GM18951 (cell line): ENCODE measurements at regions not wholly inside any gene's neighbourhood (a gene's known extent, or its start where the extent isn't known, plus 50 kb on each side); places are given as distances from the start of the nearest gene placed in this dataset.
"Not testable (repeated sequence)": the region's sequence is repeated elsewhere in the genome, so short reads cannot be mapped to it uniquely, and the experiment has no call there.

Source experiments
- POLR2A ChIP-seq: IDR thresholded peaks from 4 replicates; pipeline ENCODE4 v1.6.1; 2011; ENCODE audit warnings: mild to moderate bottlenecking; ENCODE audit not compliant: insufficient read length, insufficient read depth; ENCODE audit errors: extremely low read depth
- in situ Hi-C: fragments of 300-500 bp; cut with MboI; formaldehyde crosslinking; loops from one replicate; pipeline ENCODE4 v1.12.0; 2022; ENCODE audit warnings: low sequenced_read_pairs, mixed read lengths, inconsistent platforms; ENCODE audit not compliant: unreplicated experiment

DNA sequence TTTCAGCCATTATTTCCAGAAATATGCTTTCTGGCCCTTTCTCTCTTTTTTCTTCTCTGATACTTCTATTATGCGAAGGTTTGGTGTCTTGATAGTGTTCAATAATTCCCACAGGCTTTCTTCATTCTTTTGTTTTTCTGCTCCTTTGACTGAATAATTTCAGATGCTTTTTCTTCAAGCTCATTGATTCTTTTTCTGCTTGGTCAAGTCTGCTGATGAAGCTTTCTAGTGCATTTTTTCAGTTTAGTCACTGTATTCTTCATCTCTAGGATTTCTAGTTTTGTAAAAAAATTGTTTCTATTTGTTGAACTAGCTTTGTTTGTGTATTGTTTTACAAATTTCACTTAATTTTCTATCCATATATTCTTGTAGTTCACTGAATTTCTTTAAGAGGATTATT is 304.0 kb upstream of the TARS1 start:
- in situ Hi-C loops: no loop called here
- no peak for TF ChIP-seq POLR2A

DNA sequence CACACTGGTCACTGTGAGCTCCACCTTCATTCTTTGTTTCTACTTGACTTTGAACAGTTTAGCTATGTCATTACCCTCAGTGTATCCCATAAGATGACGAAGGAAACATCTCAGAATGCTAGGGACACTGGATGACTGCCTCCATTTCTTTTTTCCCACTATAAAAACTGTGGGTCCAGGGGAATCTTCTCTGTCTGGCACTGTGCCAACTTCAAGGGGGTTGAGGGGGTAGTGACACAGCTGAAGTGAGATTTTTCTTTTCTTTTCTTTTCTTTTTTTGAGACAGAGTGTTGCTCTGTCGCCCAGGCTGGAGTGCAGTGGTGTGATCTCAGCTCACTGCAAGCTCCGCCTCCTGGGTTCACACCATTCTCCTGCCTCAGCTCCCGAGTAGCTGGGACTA is 302.6 kb upstream of the TARS1 start:
- in situ Hi-C loops: not testable (repeated sequence)

DNA sequence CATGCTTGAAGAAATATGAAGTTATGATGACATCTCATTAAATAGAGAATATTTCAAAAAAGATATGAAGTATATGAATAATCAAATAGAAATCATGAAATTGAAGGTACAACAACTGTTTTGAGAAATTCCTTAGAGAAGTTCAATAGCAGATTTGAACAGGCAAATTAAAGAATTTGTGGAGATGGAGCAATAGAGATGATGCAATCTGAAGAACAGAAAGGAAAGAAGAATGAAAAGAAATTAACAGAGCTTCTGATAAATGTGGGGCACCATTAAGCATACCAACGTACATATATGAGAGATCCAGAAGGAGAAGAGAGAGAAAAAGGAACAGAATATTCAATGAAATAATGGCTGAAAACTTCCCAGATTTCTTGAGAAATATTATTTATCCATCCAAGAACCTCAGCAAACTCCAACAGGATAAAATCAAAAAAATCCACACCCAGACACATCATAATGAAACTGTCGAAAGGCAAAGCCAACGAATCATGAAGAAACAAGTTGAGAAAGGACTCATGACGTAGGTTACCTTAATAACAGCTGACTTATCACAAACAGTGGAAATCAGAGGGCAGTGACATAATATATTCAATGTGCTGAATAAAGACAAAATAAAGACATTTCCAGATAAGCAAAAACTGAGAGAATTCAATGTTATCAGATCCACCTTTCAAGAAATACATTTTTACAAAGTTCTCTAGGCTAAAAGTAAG is 297.2 kb upstream of the TARS1 start:
- TF ChIP-seq POLR2A: no peak
- in situ Hi-C loops: no loop called here

DNA sequence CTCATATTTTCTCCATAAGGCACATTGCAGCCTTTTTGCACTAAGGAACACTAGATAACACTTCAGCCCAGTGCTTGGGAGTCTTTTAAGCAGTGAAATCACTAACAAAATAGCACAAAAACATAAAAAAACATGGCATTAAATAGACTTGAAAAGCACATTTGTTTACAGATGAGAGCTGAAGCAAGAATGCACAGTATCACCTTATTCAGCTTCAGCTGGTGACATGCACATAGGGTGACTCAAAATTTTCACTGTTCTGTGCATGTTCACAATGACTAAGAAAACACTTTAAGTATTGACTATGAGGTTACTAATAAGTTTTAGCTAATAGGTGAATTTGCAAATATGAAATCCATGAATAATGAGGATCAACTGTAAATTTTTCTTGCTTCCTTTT is 293.9 kb upstream of the TARS1 start:
- no peak for TF ChIP-seq POLR2A
- in situ Hi-C loops: no loop called here

DNA sequence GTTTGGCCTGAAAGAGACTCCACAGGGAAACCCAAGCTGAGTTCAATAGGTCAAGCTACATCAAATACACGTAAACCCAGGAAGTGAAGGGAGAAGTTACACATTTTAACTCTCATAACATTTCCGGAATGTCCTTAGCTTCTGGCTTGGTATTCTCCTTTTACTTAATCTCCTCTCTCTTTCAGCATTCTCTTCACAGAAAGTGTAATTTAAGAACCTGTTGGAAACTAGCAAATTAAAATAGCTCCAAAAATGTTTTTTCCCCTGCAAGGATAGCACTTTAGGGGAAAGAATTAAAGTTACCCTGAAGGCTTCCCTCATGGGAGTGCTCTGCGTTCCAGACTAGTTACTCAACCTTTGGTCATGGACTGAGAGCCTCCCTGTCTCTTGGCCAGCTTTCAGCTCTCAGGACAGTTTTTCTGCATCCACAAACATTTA is 292.7 kb upstream of the TARS1 start:
- TF ChIP-seq POLR2A: no peak
- in situ Hi-C loops: no loop called here

DNA sequence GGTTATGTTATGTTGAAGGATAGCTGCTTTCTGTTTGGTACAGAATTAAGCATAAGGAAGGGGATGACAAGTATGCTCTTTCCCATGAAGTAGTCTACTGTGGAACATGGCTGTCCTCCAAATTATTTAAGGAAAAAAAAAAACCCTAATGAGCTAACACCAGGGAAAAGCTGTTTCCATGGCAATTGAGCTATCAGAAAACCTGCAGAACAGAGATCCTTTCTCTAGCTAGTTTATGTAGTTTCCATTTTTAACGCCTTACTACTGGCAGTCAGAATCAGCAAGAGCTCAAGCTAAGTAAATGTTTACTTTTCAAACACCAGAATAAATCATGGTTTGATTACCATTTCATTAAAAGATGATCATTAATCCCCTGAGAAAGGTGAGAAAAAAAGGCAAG is 287.4 kb upstream of the TARS1 start:
- in situ Hi-C loops: no loop called here

DNA sequence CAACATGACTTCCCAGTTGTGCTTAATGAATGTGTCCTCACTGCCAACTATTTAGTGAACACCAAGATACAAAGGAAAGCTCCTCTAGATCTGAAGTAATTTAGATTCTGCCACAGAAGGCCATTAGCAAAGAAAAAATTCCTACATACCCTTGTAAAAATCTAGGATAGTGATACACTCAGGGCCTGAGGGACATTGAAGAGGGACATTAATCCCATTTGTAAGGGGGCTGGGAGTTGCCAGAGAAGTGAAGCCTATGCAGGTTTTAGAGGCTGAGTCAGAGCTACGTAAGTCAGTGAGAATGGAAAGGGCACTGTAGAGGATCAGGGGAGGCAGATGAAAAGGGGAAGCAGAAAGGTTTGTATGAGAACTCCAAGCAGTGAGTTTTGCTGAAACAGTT is 286.9 kb upstream of the TARS1 start:
- in situ Hi-C loops: no loop called here

More for the DNA sequence above, 287.4 kb upstream of the TARS1 start:
- TF ChIP-seq POLR2A: no peak

DNA sequence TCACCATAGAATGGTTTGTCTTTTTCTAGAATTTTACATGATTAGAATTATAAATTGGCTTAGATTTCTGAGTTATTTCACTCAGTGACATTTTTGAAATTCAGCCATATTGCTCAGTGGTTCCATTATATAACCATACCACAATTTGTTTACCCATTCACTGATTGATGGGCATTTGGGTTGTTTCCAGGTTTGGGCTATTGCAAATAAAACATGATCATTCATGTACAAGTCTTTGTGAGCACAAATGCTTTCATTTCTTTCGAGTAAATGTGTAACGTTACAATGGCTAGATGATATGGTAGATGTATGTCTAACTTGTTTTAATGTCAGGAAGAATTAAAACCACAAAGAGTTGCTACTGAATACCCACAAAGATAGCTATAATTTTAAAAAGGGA is 279.9 kb upstream of the TARS1 start:
- TF ChIP-seq POLR2A: no peak
- in situ Hi-C loops: no loop called here

More for the DNA sequence above, 286.9 kb upstream of the TARS1 start:
- TF ChIP-seq POLR2A: no peak

DNA sequence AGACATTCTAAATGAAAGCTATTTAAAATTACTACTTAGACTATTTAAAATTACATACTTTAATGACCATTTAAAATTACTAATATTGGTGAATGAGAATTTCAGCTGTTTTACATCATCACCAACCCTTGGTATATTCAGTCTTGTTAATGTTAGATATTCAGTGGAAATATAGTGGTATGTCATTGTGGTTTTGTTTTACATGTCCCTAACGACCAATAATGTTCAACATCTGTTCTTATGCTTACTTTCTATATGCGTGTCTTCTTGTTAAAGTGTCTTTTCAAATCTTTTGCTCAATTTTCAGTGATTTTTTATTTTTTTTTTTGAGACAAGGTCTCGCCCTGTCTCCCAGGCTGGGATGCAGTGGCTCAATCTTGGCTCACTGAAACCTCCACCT is 279.3 kb upstream of the TARS1 start:
- TF ChIP-seq POLR2A: no peak
- in situ Hi-C loops: no loop called here

DNA sequence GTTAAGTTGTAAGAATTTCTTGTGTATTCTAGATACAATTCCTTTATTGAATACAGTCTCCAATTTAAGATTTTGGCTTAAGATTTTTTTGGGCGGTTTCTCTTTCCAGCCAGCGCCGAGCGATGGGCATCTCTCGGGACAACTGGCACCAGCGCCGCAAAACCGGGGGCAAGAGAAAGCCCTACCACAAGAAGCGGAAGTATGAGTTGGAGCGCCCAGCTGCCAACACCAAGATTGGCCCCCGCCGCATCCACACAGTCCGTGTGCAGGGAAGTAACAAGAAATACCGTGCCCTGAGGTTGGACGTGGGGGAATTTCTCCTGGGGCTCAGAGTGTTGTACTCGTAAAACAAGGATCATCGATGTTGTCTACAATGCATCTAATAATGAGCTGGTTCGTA is 278.7 kb upstream of the TARS1 start:
- in situ Hi-C loops: no loop called here
- no peak for TF ChIP-seq POLR2A

DNA sequence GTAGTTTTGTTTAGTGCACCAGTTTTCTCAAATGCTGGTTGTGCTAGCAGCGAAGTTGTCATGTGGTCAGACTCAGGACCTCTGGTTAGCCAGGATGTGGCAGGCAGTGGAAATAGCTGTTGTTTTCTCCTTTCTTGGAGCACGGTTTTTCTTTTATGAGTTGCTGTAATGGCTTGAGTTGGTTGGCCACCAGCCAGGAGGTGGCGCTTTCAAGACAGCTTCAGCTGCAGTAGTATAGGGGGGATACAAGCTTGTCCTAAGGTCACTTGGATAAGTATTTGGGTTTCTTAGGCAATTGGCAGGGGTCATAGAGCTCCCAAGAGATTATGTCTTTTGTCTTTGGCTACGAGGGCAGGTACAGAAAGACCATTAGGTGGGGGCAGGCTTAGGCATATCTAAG is 274.2 kb upstream of the TARS1 start:
- in situ Hi-C loops: no loop called here
- no peak for TF ChIP-seq POLR2A

DNA sequence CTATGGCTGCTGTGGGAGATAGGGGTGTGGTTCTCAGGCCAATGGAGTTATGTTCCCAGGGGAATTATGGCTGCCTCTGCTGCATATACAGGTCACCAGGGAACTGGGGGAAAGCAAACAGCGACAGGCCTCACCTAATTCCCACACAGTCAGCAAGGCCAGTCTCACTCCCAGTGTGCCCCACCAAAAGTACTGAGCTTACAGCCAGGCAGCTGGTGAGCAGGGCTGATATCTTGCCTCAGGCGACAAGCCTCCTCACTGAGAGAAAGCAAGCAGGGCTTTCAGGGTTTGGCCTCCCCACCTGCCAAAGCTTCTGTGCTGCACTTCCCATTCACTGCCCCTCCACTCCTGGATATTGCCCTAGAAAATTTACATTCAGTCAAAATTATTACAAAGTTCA is 273.8 kb upstream of the TARS1 start:
- no peak for TF ChIP-seq POLR2A
- in situ Hi-C loops: no loop called here

DNA sequence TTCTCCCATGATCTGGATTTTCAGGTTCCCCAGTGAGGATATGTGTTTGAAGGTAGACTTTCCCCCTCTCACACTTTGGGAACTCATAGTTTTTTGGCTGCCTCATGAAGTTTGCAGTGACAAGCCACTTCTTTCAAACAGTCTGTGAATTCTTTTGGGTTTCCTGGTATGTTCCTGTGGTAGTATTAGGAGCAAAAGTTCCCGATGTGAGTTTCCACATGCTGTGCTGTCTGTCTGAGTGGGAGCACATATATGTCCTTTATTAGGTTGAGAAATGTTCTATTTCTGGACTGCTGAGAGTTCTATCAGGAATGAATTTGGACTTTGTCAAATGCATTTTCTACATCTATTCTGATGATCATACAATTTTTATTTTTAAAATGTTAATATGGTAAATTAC is 273.2 kb upstream of the TARS1 start:
- TF ChIP-seq POLR2A: no peak
- in situ Hi-C loops: no loop called here

DNA sequence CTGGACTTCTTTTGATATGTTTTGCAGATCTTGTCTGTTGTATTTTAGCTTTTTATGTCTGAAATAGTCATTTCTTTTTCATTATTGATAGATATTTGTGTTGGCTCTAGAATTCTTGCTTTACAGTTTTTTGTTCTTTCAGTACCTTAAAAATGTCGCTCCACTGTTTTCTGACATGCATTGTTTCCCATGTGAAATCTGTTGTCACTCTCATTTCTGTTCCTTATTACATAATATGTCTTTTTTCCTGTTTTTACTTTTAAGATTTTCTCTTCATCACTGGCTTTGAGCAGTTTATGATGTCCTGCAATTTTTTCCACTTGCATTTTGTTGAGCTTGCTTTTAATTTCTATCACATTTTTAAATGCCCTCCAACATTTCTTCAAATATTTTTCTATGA is 270.4 kb upstream of the TARS1 start:
- no peak for TF ChIP-seq POLR2A
- in situ Hi-C loops: no loop called here

DNA sequence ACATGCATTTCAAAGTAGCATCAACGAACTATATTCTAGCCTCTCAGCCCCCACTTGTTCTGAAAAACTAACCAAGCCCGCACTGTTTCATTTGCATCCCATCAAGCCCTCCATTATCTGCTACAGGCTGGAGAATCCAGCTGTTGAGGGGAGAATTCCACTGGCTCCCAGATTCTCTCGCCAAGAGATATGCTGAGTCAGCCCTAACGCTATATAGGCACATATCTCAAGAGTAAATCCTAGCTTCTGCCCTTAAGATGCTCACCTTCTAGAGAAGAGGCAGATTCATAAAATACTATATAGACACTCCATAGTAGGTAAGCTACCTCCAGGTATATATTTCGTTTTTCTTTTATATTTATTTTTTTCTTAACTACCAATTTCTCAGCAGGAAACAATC is 266.4 kb upstream of the TARS1 start:
- TF ChIP-seq POLR2A: no peak
- in situ Hi-C loops: no loop called here
